Neural progenitor cell (in vitro differentiated cells): ENCODE measurements at regions not wholly inside any gene's neighbourhood (a gene's known extent, or its start where the extent isn't known, plus 50 kb on each side); places are given as distances from the start of the nearest gene placed in this dataset.

ENCODE experiments used
- EZH2 ChIP-seq: fragments of 200-600 bp; sonication (generic); IDR thresholded peaks from 2 replicates; pipeline ENCODE4 v1.6.1; 2017; ENCODE audit warnings: antibody characterized with exemption, mild to moderate bottlenecking, moderate library complexity
- TF ChIP-seq, protein P1 (sequence below): fragments of 200-600 bp; sonication (generic); IDR thresholded peaks from 2 replicates; pipeline ENCODE4 v1.5.1; 2017; ENCODE audit warnings: antibody characterized with exemption, mild to moderate bottlenecking

GRCh38 chr13:54492995-54493394 is 1464.4 kb downstream of the OLFM4 start:
- TF ChIP-seq, protein P1, sequence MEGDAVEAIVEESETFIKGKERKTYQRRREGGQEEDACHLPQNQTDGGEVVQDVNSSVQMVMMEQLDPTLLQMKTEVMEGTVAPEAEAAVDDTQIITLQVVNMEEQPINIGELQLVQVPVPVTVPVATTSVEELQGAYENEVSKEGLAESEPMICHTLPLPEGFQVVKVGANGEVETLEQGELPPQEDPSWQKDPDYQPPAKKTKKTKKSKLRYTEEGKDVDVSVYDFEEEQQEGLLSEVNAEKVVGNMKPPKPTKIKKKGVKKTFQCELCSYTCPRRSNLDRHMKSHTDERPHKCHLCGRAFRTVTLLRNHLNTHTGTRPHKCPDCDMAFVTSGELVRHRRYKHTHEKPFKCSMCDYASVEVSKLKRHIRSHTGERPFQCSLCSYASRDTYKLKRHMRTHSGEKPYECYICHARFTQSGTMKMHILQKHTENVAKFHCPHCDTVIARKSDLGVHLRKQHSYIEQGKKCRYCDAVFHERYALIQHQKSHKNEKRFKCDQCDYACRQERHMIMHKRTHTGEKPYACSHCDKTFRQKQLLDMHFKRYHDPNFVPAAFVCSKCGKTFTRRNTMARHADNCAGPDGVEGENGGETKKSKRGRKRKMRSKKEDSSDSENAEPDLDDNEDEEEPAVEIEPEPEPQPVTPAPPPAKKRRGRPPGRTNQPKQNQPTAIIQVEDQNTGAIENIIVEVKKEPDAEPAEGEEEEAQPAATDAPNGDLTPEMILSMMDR = no peak
- no peak for TF ChIP-seq EZH2
